ENCODE measurements at regions not wholly inside any gene's neighbourhood (a gene's known extent, or its start where the extent isn't known, plus 50 kb on each side); places are given as distances from the start of the nearest gene placed in this dataset.

DNA sequence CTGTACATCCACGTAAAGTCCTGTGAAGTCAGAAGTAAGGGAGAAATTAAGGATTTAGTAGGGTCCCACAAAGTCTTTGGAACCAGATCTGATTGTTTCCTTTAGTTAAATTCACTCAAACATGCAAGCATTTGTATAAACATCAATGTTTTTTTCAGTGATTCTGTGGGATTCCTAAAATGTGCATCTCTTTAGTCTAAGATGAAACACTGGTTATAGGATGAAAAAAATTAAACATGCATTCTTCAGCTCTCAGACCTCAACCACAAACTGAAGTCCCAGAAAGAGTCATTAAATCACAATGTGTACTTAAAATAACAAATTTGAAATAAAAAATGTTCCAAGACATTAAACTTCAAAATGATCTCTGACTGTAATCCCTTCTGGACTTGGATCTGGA is 76.5 kb upstream of the APCDD1 start:
- TF ChIP-seq TAF1 (IDR thresholded peaks at IDR 0.05; ENCODE audit: low read depth) (no peak), REST (IDR thresholded peaks at IDR 0.05; ENCODE audit: low read depth) (no peak)

DNA sequence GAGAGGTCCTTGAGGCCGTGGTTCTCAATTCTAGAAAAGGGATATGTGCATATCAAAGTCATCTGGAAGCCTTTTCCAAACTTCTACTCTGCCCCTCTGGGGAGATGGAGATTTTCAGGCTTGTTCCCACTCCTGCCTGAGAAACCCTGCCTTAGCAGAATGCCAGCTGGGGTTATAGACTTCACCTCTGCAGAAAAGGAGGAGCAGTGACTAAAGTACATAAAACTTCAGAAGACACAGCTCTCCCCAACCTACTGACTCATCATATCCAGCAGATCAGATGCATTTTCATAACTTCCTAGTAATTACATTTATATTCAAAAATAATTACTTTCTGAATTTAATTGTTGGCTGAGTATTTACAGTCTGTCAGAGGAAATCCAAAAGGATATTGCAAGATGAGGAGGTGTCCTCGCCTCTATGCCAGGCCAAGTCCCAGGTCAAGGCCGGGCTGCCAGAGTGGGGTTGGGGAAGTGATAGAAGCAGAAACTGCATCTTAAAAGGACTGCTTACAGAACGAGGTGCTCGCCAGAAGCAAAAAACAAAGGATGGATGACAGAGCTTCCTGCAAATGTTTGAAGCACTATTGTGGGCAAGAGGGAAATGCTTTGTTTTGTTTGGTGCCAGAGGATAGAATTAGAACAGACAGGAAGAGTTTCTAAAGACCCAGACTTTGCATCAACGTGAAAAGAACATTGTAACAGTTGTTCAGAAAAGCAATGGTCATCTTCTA is 75.6 kb upstream of the APCDD1 start:
- TF ChIP-seq, protein P1, sequence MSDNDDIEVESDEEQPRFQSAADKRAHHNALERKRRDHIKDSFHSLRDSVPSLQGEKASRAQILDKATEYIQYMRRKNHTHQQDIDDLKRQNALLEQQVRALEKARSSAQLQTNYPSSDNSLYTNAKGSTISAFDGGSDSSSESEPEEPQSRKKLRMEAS (IDR thresholded peaks at IDR 0.05), result no peak
- TF ChIP-seq EP300 (IDR thresholded peaks at IDR 0.05; ENCODE audit: borderline replicate concordance), result no peak
- TF ChIP-seq REST (IDR thresholded peaks at IDR 0.05; ENCODE audit: low read depth), result no peak
- no peak for TF ChIP-seq EGR1 (IDR thresholded peaks at IDR 0.05)
- TF ChIP-seq ZBTB7A (IDR thresholded peaks at IDR 0.05; ENCODE audit: low read depth), result no peak
- TF ChIP-seq FOXM1 (IDR thresholded peaks at IDR 0.05; ENCODE audit: borderline replicate concordance, low read depth), result no peak
- no peak for TF ChIP-seq NFIC (IDR thresholded peaks at IDR 0.05)
- TF ChIP-seq TCF12 (IDR thresholded peaks at IDR 0.05; ENCODE audit: low read depth), result no peak
- TF ChIP-seq USF1 (IDR thresholded peaks at IDR 0.05), result no peak
- no peak for TF ChIP-seq YY1 (IDR thresholded peaks at IDR 0.05; ENCODE audit: low read depth)
- TF ChIP-seq TAF1 (IDR thresholded peaks at IDR 0.05; ENCODE audit: low read depth), result no peak
- TF ChIP-seq CREB1 (IDR thresholded peaks at IDR 0.05; ENCODE audit: low read depth), result no peak
- TF ChIP-seq RAD21 (IDR thresholded peaks at IDR 0.05; ENCODE audit: low read depth), result no peak
- TF ChIP-seq TEAD4 (IDR thresholded peaks at IDR 0.05), result no peak
- no peak for TF ChIP-seq CEBPB (IDR thresholded peaks at IDR 0.05)

- TF ChIP-seq, protein P1 (IDR thresholded peaks at IDR 0.05), result no peak
- no peak for TF ChIP-seq TEAD4 (IDR thresholded peaks at IDR 0.05)
- no peak for TF ChIP-seq NFIC (IDR thresholded peaks at IDR 0.05)
- no peak for TF ChIP-seq CEBPB (IDR thresholded peaks at IDR 0.05)
- TF ChIP-seq FOXM1 (IDR thresholded peaks at IDR 0.05; ENCODE audit: borderline replicate concordance, low read depth), result no peak
- no peak for TF ChIP-seq EP300 (IDR thresholded peaks at IDR 0.05; ENCODE audit: borderline replicate concordance)
- TF ChIP-seq USF1 (IDR thresholded peaks at IDR 0.05), result no peak
- TF ChIP-seq TAF1 (IDR thresholded peaks at IDR 0.05; ENCODE audit: low read depth), result no peak
These were observed 74.9 kb upstream of the APCDD1 start for GRCh38 chr18:10379522-10379921.

GRCh38 chr18:10381516-10381915 is 72.9 kb upstream of the APCDD1 start:
- no peak for TF ChIP-seq USF1 (IDR thresholded peaks at IDR 0.05)
- TF ChIP-seq RAD21 (IDR thresholded peaks at IDR 0.05; ENCODE audit: low read depth), result no peak
- TF ChIP-seq TAF1 (IDR thresholded peaks at IDR 0.05; ENCODE audit: low read depth), result no peak
- TF ChIP-seq TCF12 (IDR thresholded peaks at IDR 0.05; ENCODE audit: low read depth), result no peak
- TF ChIP-seq CREB1 (IDR thresholded peaks at IDR 0.05; ENCODE audit: low read depth), result no peak

DNA sequence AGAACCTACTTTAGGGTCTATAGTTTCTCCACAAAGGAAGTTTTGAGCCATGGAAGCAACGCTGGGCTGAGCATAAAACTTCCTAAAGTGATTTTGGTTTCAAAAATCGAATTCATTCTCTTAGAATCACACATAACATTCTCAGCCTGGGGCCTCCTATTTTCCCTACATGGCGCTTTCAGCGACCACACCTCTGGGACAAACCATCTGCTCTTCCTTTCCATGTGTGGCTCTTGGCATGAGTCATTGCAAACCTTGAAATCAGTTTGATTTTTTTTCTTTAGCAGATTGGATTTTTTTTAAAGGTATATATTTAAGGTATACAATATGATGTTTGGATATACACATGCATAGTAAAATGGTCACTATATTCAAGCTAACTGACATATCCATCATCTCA is 72.5 kb upstream of the APCDD1 start:
- TF ChIP-seq NFIC (IDR thresholded peaks at IDR 0.05), result no peak

DNA sequence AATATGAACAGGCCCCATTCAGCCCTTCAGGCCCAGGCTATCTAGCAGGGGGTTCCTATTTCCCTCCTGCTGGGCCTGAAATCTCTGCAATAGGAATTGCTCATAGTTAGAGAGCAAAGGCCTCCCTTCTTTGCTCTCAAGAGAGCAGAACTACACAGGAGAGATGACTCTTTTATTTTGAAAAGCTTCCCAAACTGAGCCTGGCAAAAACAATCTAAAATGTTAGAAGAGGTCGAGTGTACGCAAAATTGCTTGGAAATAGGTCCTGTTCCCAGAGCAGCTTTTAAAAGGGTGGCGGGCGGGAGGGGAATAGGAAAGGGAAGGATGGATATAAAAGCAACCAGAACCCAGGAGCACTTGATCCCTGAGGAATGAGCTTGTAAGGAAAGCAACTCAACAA is 68.4 kb upstream of the APCDD1 start:
- TF ChIP-seq ZBTB7A (IDR thresholded peaks at IDR 0.05; ENCODE audit: low read depth) (no peak), FOXM1 (IDR thresholded peaks at IDR 0.05; ENCODE audit: borderline replicate concordance, low read depth) (no peak), NFIC (IDR thresholded peaks at IDR 0.05) (no peak), RAD21 (IDR thresholded peaks at IDR 0.05; ENCODE audit: low read depth) (no peak), EGR1 (IDR thresholded peaks at IDR 0.05) (no peak), TEAD4 (IDR thresholded peaks at IDR 0.05) (no peak), TCF12 (IDR thresholded peaks at IDR 0.05; ENCODE audit: low read depth) (no peak), EP300 (IDR thresholded peaks at IDR 0.05; ENCODE audit: borderline replicate concordance) (no peak), CEBPB (IDR thresholded peaks at IDR 0.05) (no peak), YY1 (IDR thresholded peaks at IDR 0.05; ENCODE audit: low read depth) (no peak), CREB1 (IDR thresholded peaks at IDR 0.05; ENCODE audit: low read depth) (no peak), USF1 (IDR thresholded peaks at IDR 0.05) (no peak), REST (IDR thresholded peaks at IDR 0.05; ENCODE audit: low read depth) (no peak), TAF1 (IDR thresholded peaks at IDR 0.05; ENCODE audit: low read depth) (no peak)
- TF ChIP-seq, protein P1 (IDR thresholded peaks at IDR 0.05), result no peak

Measured in Ishikawa (cell line).